H1 (cell line): ENCODE measurements at regions not wholly inside any gene's neighbourhood (a gene's known extent, or its start where the extent isn't known, plus 50 kb on each side); places are given as distances from the start of the nearest gene placed in this dataset.

Experiments
- GTF2F1 ChIP-seq: IDR thresholded peaks from 2 replicates; pipeline ENCODE4 v1.6.1; 2012; ENCODE audit warnings: low read depth, low read length, improper control_type of control experiment, borderline replicate concordance
- HDAC2 ChIP-seq, 2 experiments: fragments of 300-600 bp in 1 of 2; sonication (generic) in 1 of 2; IDR thresholded peaks; 2 replicates each; pipeline ENCODE4 v1.6.1; 2011 to 2012; ENCODE audit warnings: low read depth in 2 of 2, low read length in 2 of 2, mild to moderate bottlenecking in 2 of 2, moderate library complexity in 2 of 2, borderline replicate concordance in 1 of 2, inconsistent platforms in 1 of 2
- JUN ChIP-seq: IDR thresholded peaks from 2 replicates; pipeline ENCODE4 v1.6.1; 2011; ENCODE audit warnings: low read depth, mild to moderate bottlenecking, improper control_type of control experiment, low read length
- NANOG ChIP-seq: IDR thresholded peaks from 2 replicates; pipeline ENCODE4 v1.6.1; 2011; ENCODE audit warnings: low read length, low read depth, mild to moderate bottlenecking, inconsistent platforms; ENCODE audit not compliant: insufficient read depth, poor library complexity, severe bottlenecking
- SP2 ChIP-seq: IDR thresholded peaks from 2 replicates; pipeline ENCODE4 v1.6.1; 2012; ENCODE audit warnings: mild to moderate bottlenecking, low read length, inconsistent platforms
- TF ChIP-seq, protein P1 (sequence below): fragments of 300-600 bp; sonication (generic); IDR thresholded peaks from 2 replicates; pipeline ENCODE4 v1.7.1; 2012; ENCODE audit warnings: low read length, moderate library complexity, mild to moderate bottlenecking, inconsistent platforms; ENCODE audit not compliant: insufficient replicate concordance
- TF ChIP-seq, protein P2 (sequence below), 3 experiments: IDR thresholded peaks; 1 replicate in 2 of 3; 2 replicates in 1 of 3; pipeline versions ENCODE4 v1.5.1 to v1.6.1; 2011; ENCODE audit warnings: low read length in 3 of 3, mild to moderate bottlenecking in 3 of 3, inconsistent platforms in 2 of 3, low read depth in 1 of 3, moderate library complexity in 1 of 3; ENCODE audit not compliant: insufficient read depth in 1 of 3; ENCODE audit errors: control extremely low read depth in 1 of 3
- TF ChIP-seq, protein P3 (sequence below): IDR thresholded peaks from 2 replicates; pipeline ENCODE4 v1.6.1; 2011; ENCODE audit warnings: low read length, improper control_type of control experiment

DNA sequence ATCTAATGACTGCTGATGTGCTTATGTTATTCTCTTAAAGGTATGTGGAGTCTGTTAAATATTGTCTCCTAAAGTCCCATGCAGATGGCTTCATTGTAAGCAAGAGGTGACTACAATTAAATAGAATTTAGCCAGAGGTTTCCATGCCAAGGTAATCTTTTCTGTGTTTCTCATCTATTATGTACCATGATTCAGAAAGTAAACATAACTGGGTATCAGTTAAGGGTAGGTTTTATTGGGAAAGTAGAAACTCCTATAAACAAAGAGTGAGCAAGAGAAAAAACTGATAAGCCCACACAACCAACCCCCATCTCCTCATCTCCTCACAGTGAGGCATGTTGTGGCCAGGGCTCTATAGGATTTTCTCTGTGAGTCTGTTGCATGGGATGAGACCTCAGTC, 611.7 kb downstream of the SNAPC1 start (continued):
- TF ChIP-seq, protein P1, sequence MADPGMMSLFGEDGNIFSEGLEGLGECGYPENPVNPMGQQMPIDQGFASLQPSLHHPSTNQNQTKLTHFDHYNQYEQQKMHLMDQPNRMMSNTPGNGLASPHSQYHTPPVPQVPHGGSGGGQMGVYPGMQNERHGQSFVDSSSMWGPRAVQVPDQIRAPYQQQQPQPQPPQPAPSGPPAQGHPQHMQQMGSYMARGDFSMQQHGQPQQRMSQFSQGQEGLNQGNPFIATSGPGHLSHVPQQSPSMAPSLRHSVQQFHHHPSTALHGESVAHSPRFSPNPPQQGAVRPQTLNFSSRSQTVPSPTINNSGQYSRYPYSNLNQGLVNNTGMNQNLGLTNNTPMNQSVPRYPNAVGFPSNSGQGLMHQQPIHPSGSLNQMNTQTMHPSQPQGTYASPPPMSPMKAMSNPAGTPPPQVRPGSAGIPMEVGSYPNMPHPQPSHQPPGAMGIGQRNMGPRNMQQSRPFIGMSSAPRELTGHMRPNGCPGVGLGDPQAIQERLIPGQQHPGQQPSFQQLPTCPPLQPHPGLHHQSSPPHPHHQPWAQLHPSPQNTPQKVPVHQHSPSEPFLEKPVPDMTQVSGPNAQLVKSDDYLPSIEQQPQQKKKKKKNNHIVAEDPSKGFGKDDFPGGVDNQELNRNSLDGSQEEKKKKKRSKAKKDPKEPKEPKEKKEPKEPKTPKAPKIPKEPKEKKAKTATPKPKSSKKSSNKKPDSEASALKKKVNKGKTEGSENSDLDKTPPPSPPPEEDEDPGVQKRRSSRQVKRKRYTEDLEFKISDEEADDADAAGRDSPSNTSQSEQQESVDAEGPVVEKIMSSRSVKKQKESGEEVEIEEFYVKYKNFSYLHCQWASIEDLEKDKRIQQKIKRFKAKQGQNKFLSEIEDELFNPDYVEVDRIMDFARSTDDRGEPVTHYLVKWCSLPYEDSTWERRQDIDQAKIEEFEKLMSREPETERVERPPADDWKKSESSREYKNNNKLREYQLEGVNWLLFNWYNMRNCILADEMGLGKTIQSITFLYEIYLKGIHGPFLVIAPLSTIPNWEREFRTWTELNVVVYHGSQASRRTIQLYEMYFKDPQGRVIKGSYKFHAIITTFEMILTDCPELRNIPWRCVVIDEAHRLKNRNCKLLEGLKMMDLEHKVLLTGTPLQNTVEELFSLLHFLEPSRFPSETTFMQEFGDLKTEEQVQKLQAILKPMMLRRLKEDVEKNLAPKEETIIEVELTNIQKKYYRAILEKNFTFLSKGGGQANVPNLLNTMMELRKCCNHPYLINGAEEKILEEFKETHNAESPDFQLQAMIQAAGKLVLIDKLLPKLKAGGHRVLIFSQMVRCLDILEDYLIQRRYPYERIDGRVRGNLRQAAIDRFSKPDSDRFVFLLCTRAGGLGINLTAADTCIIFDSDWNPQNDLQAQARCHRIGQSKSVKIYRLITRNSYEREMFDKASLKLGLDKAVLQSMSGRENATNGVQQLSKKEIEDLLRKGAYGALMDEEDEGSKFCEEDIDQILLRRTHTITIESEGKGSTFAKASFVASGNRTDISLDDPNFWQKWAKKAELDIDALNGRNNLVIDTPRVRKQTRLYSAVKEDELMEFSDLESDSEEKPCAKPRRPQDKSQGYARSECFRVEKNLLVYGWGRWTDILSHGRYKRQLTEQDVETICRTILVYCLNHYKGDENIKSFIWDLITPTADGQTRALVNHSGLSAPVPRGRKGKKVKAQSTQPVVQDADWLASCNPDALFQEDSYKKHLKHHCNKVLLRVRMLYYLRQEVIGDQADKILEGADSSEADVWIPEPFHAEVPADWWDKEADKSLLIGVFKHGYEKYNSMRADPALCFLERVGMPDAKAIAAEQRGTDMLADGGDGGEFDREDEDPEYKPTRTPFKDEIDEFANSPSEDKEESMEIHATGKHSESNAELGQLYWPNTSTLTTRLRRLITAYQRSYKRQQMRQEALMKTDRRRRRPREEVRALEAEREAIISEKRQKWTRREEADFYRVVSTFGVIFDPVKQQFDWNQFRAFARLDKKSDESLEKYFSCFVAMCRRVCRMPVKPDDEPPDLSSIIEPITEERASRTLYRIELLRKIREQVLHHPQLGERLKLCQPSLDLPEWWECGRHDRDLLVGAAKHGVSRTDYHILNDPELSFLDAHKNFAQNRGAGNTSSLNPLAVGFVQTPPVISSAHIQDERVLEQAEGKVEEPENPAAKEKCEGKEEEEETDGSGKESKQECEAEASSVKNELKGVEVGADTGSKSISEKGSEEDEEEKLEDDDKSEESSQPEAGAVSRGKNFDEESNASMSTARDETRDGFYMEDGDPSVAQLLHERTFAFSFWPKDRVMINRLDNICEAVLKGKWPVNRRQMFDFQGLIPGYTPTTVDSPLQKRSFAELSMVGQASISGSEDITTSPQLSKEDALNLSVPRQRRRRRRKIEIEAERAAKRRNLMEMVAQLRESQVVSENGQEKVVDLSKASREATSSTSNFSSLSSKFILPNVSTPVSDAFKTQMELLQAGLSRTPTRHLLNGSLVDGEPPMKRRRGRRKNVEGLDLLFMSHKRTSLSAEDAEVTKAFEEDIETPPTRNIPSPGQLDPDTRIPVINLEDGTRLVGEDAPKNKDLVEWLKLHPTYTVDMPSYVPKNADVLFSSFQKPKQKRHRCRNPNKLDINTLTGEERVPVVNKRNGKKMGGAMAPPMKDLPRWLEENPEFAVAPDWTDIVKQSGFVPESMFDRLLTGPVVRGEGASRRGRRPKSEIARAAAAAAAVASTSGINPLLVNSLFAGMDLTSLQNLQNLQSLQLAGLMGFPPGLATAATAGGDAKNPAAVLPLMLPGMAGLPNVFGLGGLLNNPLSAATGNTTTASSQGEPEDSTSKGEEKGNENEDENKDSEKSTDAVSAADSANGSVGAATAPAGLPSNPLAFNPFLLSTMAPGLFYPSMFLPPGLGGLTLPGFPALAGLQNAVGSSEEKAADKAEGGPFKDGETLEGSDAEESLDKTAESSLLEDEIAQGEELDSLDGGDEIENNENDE, result no peak
- TF ChIP-seq, protein P2, sequence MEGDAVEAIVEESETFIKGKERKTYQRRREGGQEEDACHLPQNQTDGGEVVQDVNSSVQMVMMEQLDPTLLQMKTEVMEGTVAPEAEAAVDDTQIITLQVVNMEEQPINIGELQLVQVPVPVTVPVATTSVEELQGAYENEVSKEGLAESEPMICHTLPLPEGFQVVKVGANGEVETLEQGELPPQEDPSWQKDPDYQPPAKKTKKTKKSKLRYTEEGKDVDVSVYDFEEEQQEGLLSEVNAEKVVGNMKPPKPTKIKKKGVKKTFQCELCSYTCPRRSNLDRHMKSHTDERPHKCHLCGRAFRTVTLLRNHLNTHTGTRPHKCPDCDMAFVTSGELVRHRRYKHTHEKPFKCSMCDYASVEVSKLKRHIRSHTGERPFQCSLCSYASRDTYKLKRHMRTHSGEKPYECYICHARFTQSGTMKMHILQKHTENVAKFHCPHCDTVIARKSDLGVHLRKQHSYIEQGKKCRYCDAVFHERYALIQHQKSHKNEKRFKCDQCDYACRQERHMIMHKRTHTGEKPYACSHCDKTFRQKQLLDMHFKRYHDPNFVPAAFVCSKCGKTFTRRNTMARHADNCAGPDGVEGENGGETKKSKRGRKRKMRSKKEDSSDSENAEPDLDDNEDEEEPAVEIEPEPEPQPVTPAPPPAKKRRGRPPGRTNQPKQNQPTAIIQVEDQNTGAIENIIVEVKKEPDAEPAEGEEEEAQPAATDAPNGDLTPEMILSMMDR (IDR thresholded peaks at IDR 0.05; ENCODE audit: control extremely low read depth in 1 of 3, insufficient read depth in 1 of 3, low read depth in 1 of 3, low read length in 3 of 3), result no peak
- no peak for TF ChIP-seq JUN
- TF ChIP-seq, protein P3, sequence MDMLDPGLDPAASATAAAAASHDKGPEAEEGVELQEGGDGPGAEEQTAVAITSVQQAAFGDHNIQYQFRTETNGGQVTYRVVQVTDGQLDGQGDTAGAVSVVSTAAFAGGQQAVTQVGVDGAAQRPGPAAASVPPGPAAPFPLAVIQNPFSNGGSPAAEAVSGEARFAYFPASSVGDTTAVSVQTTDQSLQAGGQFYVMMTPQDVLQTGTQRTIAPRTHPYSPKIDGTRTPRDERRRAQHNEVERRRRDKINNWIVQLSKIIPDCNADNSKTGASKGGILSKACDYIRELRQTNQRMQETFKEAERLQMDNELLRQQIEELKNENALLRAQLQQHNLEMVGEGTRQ, result no peak
- TF ChIP-seq HDAC2 (IDR thresholded peaks at IDR 0.05; ENCODE audit: borderline replicate concordance in 1 of 2, low read depth in 2 of 2, low read length in 2 of 2), result no peak
- TF ChIP-seq GTF2F1, result no peak
- TF ChIP-seq SP2, result no peak
- no peak for TF ChIP-seq NANOG
